T-helper 9 cell (primary cell): ENCODE measurements at regions not wholly inside any gene's neighbourhood (a gene's known extent, or its start where the extent isn't known, plus 50 kb on each side); places are given as distances from the start of the nearest gene placed in this dataset.
"Not testable (repeated sequence)": the region's sequence is repeated elsewhere in the genome, so short reads cannot be mapped to it uniquely, and the experiment has no call there.

Experiments
- DNase-seq: peaks from one replicate; pipeline ENCODE4 v3.0.0-alpha.2; 2020

DNA sequence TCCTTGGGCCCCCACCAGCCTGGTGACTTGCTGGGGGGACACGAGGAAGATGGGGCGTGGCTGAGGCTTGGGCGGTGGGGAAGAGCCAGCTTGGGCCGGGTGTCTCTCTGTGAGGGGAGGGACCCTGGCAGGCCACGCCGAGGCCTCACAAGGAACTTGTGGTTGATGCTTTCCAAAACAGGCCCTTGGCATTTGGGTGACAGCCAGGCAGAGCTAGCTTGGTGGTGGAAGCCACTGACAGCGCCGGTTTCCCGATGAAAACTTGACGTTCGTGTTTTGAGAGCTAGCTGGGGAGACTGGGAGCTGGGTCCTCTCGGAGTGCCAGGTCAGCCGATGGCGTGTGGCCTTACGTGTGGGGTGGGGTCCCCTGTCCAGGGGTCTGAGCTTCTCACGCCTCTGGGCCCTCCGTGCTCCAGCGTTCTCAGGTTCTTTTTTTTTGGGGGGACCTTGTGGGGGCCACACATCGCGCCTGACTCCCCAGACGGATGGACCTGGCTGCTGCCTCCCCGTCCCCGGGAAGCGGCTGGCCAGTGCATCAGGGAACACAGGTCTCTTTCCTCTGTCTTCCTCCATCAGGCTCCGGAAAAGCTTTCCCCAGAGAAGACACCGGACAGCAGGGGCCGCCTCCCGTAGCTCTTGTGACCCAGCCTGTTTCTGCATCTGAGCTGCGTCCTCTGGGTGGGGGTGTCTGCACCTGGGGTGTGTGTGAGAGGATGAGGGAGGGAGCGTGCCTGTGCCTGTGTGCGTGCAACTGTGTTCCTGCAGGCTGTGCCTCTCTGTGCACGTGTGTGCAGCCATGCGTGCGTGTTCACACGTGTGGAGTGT lies 129.3 kb upstream of the LPCAT1 start:
- DNase-seq, result no peak

DNA sequence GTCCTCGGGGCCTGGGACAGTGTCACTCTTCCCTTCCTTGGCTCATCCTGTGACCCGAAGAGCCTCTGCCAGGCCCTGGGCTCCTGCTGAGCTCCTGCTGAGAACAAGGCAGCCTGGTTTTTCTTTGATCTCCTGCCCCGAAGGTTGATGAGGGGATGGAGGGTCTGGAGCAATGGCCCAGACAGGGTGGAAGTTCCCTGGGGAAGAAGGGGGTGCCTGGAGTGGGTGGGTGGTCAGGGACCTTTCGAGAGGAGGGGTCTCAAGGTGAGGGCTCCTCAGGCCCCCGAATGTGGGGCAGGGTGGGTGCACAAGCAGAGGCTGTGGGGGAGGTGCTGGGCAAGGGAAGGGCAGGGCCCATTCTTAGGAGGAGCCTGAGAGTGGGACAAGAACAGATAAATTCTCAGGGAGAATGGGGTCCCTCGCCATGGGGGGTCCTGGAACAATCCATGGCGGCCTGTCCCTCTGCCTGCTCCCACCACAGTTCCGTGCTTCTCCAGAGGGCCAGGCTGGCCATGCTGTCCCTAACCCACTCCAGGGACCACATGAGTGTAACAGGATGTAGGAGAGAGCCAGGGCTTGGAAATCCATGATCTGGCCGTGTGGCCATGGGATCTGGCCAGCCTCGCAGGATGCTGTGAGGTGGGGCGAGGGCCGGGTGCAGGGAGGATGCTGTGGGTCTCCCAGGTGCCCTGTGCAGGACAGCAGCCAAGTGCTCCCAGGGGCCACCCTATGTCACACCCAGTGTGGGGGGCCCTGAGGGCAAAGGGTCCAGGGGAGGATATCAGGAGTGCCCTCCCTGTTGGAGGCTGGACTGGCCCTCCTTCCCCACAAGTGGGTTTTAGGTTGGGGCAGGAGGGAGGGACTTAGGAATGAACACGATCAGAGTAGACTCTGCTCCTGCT lies 128.5 kb upstream of the LPCAT1 start:
- no peak for DNase-seq

DNA sequence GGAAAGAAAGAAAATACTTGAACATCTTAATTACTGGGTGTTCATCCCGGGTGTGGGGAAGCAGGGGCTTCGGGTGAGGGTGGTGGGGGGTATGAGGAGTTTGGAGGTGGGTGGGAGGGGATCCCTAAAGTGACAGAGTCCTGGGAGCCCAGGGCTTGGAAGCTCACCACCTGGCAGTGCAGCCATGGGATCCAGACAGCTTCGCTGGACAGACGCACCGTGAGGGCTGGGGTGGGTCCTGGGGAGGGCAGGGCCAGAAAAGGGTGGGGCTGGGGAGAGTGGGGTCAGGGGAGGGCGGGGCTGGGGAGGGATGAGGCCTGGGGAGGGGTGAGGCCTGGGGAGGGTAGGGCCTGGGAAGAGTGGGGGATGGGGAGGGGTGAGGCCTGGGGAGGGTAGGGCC lies 127.5 kb upstream of the LPCAT1 start:
- DNase-seq, result no peak

DNA sequence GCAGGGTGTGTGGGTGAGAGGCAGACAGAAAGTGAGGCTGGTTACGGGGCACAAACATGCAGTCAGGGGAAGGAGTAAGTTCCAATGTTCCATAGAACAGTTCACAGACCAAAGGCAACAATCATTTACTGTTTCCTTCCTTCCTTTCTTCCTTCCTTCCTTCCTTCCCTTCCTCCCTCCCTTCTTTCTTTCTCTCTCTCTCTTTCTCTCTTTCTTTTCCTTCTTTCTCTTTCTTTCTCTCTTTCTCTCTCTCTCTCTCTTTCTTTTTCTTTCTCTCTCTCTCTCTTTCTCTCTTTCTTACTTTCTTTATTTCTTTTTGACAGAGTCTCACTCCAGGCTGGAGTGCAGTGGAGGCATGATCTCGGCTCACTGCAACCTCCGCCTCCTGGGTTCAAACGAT lies 125.8 kb upstream of the LPCAT1 start:
- no peak for DNase-seq

DNA sequence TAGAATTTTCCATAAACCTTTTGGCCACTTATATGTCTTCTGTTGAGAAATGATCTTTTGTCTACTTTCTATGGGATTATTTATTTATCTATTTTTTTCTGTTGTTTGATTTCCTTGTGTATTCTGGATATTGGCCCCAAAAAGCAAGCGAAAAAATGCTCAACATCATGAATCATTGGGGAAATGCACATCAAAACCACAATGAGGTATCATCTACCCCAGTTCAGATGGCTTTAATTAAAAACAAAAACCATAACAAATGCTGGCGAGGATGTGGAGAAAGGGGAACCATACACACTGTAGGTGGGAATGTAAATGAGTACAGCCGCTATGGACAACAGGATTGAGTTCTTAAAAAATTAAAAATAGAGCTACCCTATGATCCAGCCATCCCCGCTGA lies 125.0 kb upstream of the LPCAT1 start:
- DNase-seq, result no peak

DNA sequence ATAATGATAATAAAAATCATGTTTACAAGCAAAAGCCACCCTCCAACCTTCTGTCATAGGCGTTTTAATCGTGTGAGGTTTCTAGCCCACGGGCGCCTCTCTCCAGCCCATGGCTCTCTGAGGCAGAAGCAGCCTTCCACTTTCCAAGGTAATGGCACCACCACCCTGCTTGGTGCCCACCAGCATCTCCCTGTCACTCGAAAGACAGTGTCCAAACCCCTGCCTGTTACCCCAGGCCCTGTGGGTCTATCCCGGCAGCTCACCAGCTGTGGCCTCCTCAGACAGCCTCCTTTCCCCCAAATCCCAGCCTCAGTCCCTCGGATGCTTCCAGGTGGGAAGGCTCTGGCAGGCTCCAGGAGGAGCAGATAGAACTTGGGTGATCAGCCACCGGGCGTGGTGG lies 123.8 kb upstream of the LPCAT1 start:
- no peak for DNase-seq

DNA sequence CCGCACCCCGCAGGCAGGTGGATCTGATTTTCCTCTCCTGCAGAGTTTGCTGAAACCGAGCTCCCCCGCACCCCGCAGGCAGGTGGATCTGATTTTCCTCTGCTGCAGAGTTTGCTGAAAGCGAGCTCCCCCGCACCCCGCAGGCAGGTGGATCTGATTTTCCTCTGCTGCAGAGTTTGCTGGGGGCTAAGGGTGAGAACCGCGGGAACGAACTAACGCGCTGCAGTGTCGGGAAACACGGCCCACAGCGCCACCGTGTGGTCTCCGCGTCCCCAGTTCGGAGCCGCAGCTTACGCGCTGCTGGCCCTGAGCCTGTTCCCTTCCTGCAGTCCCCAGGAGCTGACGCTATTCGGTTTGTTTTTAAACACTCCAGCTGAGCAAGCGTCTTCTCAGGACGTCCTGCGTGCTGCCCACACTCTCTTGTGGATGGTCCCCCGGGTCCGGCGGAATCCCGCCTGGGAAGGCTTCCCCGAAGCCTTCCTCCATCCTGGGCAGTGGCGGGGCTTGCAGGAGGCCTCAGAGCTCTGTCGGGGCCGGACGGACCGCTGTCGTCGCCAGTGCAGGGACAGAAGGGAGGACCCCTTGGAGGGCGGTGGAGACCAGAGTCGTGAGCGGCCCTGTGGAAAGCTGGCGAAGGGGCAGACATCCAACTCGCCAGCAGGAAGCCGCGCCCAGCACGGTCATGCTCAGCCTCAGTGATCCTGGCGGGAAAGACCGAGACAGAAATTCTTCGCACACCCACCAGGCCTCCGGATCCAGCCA lies 121.2 kb upstream of the LPCAT1 start:
- DNase-seq, result peak; percentile 77

DNA sequence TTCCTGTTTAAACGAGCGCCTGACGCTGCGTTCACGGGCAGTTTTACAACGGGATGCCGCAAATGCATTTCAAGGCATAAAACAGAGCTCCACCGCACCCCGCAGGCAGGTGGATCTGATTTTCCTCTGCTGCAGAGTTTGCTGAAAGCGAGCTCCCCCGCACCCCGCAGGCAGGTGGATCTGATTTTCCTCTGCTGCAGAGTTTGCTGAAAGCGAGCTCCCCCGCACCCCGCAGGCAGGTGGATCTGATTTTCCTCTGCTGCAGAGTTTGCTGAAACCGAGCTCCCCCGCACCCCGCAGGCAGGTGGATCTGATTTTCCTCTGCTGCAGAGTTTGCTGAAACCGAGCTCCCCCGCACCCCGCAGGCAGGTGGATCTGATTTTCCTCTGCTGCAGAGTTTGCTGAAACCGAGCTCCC lies 120.6 kb upstream of the LPCAT1 start:
- DNase-seq, result not testable (repeated sequence)

DNA sequence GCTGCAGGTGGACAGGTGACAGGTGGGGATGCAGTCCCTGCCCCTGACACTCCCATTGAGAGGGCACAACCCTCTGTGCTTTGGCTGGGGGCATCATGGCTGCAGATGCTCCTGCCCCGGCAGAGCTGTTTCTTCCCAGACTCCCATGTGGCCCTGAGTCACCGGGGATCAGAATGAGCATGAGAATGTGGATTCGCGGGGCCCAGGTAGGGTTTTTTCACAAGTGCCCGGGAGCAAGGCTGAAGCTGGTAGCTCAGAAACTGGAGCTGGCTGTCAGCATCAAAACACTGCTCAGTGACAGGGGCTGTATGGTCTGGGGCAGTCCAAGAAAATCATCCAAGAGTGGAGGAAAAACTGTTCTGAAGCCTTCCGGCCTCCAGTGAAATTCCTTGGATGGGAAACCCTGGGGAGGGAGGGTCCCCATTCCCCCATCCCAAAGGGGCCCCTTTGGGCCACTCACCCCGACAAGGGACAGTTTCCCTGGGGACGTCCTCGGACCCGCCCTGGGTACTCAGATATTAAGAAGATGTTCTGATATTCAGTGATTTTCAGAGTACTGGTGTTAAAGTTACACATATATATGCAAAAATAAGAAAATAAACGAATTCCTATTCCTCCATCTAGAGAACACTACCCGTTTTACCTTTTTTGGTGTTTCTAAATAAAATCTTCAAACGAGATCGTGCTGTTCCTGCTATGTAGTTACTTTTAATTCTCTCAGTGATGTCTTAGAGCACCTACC lies 120.1 kb upstream of the LPCAT1 start:
- no peak for DNase-seq

DNA sequence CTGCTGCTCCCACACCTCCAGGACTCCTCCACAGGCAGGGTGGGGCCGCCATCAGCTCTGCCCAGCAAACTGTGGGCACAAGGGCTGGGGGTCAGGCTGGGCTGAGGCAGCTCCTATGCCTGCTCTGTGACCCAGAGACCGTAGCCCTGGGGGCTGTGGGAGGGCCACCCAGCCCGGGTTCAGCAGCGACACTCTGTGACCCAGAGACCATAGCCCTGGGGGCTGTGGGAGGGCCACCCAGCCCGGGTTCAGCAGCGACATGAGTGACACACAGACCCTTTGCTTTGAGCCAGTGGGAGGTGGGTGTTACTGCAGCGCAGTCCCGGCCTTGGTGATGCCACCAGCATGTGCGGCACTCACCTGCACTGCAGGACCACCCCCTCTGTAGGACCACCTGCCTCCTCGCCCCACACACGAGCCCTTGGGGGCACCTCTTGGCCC lies 118.9 kb upstream of the LPCAT1 start:
- DNase-seq, result no peak

DNA sequence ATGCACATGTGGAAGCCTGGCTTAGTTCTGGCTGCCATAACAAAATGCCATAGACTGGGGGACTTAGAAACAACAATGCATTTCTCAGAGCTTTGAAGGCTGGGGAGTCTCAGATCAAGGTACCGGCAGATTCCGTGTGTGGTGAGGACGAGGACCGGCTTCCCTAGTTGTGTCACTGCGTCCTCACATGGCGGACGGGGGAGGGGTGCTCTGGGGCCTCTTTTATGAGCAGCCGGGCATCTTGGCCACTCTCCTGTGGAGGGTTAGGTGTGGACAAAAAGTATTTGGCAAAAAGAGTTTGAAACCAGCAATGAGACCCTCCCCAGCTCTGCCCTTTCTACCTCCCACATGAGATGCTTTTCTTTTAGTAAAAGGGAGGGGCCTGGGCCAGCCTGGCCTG lies 118.5 kb upstream of the LPCAT1 start:
- no peak for DNase-seq

DNA sequence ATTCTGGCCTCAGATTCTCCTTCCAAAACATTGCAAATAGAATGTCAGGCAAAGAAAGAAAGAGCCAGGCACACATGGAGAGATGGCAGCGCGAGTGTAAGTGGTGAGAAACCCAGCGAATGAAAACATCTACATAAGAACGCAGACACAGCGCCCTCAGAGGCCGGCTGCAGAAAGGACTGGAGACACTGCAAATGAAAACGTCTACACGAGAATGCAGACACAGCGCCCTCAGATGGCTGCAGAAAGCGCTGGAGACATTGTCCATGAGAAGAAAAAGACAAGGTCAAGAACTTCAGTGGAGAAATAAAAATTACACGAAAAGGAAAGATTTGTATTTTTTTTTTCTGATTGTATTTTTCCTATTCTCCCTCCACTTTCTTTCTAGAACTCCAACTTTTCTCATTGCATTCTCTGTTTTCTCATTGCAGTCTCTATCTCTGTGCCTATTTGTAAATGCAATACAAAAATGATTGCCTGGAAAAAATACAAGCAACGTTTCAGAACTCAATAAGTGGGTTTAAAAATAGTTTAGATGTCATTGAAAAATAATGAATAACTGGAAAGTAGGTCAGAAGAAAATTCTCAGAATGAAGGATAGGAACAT lies 117.9 kb upstream of the LPCAT1 start:
- DNase-seq, result peak; percentile 61

DNA sequence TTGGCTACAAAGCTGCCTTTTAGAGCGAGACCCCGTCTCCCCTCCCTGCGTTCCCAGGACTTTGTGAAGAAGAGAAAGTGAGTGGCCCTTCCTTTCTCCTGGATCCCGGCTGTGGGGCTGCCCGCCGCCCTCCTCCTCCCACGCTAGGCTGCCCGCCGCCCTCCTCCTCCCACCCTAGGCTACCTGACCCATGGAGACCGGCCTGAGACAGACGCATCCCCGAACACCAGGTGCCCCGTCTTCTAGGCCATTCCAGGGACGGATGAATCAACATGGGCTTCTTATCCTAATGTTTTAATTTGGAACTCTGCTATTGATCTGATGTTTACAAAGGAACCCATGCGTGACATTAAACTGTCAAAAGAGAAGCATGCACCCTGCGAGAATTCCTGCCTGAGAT lies 117.3 kb upstream of the LPCAT1 start:
- no peak for DNase-seq

DNA sequence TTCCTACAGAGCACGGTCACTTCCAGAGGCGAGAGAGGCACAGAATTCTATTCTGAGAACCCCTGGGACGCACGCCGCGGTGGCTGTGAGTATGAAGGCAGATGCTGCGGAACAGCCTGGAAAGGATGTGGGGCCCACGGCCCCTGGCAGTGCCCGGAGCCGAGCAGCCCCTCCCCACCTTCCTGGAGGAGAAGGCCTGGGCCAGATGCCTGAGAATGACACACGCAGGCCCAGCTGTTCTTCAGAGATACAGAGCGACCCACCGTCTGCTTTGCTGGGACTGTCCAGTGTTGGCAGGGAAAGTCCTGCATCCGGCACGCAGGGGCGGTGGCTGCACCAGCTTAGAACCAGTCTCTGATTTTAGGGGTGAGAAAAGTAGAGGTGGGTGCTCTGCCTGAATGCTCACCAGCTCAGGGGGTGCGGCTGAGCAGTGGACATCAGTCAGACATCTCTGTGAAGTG lies 116.7 kb upstream of the LPCAT1 start:
- DNase-seq, result no peak

DNA sequence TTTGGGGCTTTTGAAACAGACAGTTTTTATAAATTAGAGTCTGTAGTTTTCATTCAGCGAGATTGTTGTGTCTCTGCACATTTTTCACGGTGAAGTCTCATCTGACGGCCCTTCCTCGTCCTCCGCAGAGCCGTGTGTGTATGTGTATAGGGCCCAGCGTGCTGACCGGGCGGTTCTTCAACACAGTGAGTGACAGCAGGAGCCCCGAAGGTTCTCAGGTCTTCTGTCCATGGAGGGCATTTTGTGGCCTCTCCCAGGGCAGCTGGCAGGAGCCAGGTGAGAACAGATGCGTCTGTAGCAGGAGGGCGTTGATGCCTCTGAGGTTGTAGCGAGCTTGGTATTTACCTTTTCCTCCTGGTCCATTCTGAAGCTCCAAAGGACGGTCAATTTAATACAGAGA lies 116.0 kb upstream of the LPCAT1 start:
- no peak for DNase-seq

DNA sequence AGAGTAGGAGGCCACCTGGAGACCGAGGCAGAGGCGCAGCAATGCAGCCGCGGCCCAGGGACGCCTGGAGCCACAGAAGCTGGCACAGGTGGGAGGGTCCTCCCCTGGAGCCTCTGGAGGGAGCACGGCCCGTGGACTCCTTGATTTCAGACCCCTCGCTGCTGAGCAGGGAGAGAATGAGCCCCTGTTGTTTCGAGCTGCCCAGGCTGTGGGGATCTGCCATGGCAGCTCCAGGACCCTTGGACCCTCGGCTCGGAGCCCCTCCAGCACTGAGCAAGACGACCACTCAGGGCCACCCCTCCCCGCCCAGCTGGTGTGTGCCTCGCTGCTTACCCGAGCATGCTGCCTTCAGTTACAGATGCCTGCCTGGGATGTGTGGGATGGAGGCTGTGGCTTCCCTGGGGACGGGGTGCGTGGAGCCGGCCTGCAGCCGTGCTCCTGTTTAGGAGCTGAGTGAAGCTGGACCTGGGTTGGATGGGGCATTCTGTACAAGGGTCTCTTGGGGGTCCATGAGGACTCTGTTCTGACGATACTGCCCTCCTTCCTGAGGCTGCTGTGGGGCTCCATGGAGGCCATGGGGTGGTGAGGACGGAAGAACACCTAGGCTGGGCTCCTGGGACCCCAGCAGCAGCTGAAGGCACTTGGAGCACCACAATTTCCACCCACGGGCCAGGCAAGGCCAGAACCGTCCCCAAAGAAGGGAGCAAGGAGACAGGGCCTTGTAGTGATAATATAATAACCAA lies 115.1 kb upstream of the LPCAT1 start:
- DNase-seq, result no peak

DNA sequence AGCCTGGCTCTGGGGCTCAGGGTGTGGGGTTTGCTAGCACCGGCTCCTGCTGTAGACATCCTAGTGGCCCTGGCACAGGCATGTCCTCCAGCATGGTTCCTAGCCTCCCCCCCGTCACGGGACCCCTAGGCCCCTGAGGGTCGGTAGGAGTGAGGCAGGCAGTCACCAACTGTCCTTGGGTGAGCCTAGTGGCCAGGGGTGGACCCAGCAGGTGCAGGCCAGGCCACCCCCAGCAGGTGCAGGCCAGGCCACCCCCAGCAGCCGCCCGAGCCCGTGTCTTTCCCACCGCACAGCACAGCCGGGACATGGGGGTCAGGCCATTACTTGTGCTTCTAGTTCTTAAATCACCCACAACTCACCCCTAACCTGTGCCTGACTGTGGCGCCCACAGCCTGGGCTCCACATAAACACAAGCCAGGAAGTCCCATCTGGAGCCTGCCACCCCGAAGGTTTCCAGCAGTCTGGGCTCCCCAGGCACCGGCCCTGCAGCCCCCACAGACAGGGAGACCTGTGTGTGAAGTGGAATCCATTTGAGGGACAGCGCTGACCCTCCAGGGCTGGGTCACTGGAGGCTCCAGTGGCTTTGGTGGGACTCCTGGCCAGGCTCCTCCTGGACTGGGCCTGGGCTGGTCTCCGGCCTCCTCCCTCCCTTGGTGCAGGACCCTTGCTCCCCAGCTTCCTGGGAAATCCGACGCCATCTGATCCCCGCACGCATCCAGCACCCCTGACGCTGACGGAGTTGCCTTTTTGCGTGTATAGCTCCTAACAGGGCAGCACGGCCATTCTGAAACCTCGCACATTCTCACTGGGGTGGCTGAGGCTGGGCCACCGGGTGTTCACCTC lies 114.1 kb upstream of the LPCAT1 start:
- no peak for DNase-seq

DNA sequence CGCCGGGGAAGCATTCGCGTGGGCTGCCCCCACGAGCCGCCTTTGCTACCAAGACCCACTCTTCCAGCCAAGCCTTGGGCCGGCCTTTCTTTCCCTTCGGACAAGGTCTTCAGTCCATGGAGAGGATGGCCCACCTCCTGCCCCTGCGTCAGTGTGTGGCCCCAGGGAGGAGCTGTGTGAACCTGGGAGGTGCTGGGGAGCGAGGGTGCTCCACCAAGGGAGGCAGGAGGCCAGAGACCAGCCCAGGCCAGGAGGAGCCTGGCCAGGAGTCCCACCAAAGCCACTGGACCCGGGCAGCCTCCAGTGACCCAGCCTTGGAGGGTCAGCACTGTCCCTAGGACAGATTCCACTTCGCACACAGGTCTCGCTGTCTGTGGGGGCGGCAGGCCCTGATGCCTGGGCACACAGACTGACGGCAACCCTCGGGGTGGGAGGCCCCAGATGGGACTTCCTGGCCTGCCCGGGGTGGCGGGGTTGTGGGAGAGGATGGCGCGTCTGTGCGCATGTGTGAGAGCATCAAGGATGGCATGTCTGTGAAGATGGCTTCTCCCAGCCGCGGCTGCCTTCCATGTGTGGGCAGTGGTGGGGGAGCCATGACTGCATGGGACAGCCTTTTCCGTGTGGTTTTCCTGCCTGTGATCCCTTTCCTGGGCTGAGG lies 113.3 kb upstream of the LPCAT1 start:
- no peak for DNase-seq

DNA sequence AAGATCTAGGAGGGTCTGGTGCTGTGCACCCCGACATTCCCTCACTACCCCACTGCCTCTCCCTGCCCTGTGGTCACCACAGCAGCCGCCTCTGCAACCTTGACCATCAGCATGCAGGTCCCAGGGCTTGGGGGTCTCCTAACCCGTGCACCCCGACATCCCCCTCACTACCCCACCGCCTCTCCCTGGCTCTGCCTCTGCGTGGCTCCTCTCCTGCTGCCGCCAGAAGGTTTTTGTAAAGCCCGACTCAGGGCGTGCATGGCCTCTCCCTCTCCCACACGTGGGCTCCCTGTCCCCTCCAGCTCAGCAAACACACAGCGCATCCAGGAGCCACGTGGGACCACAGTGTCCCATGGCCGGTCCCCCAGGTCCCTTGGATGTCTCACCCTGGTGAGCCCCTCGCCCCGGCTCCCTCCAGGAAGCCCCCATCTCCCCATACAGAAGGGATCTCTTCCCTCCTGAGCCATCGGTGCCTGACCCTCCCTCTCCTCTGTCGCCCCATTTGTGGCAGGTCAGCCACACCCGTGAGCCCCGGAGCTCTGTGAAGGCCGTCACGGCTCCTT lies 112.5 kb upstream of the LPCAT1 start:
- not testable (repeated sequence) for DNase-seq
